Limb (tissue), 2 donors: ENCODE measurements at regions not wholly inside any gene's neighbourhood (a gene's known extent, or its start where the extent isn't known, plus 50 kb on each side); places are given as distances from the start of the nearest gene placed in this dataset.
"Not testable (repeated sequence)": the region's sequence is repeated elsewhere in the genome, so short reads cannot be mapped to it uniquely, and the experiment has no call there.

Experiments used
- DNase-seq, 2 donors: peaks; one replicate each; pipeline ENCODE4 v3.0.0-alpha.2; 2016; ENCODE audit errors: extremely low spot score in 2 of 2

DNA sequence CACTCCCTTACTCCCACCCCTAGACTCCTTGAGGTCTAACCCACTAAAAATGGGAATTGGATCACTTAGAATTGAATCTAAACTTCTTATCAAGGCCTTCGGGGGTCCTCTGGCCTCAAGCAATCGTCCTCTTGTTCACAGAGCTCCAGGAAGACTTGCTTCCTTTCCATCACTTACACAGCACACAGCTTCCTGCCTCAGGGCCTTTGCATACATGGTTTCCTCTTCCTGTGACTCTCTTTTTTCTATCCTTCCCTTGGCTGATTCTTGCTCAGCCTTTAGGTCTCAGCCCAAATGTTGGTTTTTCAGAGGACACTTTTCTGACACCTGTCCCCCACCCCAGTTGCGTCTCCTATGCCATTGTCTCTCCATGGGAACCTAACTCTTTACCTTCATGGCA is 50.0 kb upstream of the ALDH1B1 start:
- DNase-seq: no peak

DNA sequence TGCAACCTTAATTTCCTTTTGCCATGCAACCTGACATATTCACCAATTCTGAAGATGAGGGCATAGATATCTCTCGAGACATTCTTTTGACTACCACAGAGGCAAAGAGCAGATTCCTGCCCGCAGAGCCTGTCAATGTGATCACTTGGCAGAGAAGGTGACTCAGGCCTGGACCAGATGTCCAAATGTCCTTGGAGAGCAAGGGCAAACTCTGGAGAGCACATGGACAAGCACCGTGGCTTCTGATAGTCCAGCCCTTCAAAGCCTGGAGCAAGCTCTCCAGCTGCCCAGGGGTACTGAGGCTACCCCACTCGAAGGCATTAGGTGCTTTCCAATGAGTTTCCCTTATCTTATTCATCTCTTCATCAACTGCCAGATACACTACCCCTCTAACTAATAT is 50.4 kb upstream of the ALDH1B1 start:
- no peak for DNase-seq

DNA sequence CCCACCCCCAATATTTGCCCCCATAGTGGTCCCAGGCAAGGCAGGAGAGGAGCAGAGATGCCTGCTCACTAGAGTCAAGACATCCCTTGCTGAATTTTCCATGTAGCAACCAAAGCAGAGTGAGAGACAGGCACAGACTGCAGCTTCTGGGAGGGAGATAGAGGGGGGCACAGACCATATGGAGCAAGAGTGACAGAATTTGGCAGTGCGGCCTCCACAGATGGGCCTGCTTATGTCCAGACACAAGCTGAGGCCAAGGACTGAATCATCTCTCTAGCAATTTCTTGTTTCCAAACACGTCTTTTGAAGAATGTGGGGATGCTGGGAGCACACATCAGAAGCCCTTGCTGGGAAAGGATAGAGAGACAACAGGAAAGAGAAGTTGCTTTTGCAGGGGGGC is 53.0 kb upstream of the ALDH1B1 start:
- DNase-seq: peak in 1 of 2 donors; percentile 57

DNA sequence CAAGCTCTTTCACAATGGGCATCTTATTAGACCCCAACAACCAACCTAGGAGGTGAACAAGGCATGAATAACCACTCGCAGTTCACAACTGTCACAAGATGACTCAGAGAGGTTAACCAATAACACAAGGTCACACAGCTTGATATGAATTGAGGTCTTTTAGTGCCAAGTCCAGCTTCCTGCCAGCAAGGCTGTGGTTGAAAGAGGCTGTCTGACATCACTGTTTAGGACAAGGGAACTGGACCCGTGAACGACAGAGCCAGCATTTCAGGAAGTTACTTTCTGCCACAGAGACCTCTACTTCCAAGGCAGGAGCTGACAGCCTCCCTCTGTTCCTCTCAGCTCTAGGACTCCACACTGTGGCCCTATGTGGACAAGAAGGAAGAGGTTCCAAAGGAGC is 53.4 kb upstream of the ALDH1B1 start:
- no peak for DNase-seq

DNA sequence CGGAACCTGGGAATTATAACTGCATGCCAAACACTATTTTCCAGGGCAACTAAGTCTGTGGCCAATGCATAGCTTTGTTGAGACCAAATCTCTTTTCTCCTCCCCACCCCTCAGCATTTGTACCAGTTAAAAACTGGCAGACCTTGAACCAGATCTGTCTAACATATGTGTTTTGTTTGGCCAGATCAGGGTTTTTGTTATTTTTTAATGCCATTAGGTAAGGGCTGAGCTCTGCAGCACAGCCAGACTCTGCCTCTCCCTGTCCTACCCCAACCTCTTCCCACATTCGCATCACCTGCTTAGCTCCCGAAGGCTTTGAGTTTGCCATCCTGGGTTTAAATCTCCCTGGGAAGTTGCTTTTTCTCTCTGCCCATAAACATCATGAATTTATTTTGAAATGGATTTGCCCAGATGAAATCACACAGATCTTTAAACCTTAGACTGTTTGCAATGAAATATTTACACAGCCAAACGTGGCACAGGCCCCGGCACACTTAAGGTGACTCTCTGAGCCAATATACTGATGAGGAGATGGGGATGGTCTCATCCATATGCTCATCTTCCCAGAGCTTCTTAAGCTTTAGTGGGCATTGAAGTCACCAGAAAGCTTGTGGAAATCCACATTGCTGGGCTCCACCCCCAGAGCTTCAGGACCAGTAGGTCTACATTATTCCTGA is 54.0 kb upstream of the ALDH1B1 start:
- DNase-seq: no peak

DNA sequence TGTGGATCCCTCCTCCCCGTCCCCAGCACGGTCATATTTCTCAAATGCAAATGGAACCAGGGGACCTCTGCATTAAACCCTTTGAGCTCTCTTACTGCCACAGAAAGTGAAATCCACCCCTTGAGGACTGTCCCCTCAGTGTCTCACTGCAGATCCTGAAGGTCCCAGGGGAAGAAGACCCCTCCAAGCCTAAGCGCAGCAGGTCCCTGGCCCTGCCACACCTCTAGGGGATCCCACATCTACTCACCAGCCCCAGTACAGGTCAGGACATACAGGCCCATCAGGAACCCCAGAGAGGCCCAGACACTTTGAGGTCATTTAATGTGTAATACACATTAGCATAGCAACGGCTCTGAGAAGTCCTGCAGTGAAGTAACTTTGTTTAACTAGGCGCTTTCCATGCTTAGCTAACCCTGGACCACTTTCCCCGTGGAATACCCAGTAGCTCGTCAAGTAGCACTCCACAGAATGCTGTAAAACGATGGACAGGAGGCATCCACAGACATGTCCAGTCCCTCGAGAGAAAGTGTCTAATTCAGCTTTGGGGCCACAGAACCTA is 54.7 kb upstream of the ALDH1B1 start:
- DNase-seq: no peak

DNA sequence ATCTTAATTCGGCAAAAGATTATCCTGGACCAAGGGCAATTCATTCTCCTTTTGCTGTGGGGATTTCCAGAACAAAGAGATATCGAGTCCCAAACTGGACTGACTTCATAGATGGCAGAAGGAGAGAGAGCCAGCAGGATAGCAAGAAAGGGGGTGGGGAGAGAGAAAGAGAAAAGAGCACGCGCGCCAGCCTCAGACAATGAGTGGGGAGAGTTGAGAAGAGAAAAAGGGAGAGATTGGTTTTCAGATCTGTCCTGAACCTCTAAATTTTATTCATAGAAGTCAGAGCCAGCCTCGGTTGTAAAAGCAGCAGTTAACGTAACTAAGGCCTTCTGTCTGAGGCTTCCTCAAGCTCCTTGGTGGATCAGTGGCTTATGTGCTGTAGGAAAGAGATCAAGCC is 55.3 kb upstream of the ALDH1B1 start:
- no peak for DNase-seq

DNA sequence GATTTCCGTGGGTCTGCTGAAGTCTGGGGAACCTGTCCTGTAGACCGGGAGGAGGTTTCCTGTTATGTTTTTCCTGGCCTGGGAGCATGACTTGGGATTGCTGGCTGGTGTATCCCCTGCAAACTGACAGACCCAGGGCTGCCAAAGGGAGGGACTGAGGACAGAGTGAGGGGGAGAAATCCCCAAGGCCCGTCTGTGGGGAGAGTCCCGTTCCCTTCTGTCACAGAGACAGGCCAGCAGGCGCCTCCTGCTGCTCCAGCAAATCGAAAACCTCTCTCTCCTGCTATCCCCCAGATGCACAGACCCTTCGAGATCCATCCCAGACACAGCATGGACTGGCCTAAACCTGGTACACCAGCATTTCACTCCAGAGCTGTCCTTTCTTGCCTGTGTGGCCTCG is 56.2 kb upstream of the ALDH1B1 start:
- DNase-seq: no peak

DNA sequence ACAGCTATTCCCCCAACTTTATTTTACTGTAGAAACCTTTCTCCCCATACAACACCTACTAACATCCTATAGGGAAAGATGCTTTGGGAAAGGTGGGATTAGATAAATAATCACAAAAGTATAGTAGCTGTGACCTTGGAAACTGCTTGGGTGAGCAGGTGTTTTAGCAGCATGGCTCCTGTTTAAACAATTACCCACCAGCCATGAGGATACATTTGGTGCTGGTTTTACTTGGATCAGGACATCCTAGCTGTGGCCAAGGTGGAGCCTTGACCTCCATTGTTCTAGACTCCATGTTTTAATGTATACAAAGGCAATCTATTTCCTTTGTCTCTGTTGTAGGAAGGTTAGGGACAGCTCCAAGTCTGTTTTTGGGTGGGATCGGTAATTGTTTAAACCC is 56.8 kb upstream of the ALDH1B1 start:
- DNase-seq: no peak

DNA sequence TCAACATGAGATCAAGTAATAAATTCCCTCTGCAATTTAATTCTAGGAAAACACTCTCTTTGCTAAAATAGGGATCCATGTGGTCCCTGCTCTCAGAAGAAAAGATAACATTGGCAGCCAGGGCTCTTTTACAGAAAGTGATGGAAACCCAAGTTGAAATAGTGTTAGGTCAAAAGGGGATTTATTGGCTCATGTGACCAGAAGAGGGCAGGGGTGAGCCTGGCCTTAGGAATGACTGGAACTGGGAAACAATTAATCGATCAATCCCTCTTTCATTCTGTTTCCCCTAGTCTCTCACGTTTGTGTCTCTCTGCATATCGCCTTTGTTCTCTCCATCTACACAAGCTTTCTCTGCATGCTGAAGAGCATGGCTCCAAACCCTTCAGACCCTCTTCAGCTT is 58.3 kb upstream of the ALDH1B1 start:
- DNase-seq: no peak

DNA sequence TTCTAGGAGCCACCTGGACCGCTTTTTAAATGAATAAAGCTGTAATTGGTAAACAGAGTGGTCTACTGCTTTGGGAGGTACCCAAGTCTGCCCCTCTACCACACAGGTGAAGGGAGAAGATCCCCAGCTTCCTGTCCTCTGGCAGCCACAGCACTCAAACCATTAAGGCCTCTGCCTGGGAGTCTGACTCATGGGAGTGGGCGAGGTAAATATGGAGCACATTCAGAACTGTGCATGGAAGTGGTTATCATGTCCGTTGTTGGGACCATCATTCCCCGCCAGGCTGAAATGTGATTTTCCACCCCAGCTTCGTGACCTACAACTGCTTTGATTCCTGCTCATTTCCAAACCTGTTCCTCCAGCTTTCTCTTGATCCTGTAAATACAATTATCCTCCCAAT is 59.5 kb upstream of the ALDH1B1 start:
- no peak for DNase-seq

DNA sequence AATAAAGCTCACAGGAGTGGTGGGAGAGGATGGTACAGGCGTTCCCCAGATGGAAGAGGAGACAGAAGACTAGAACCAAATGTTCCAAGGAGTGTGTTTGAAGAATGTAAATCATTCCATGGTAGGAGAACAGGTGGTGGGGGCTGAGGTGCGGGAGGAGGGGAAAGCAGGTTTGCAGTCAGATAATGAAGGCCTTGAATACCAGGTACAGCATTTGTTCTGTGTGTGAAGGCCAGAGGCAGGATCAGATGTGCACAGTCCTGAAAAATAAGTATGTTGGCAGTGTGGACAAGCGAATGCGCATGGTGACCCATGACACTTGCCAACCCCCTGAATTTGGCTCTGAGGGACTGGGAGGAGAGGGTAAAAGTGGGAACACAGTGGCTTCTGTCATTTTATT is 59.9 kb upstream of the ALDH1B1 start:
- no peak for DNase-seq

DNA sequence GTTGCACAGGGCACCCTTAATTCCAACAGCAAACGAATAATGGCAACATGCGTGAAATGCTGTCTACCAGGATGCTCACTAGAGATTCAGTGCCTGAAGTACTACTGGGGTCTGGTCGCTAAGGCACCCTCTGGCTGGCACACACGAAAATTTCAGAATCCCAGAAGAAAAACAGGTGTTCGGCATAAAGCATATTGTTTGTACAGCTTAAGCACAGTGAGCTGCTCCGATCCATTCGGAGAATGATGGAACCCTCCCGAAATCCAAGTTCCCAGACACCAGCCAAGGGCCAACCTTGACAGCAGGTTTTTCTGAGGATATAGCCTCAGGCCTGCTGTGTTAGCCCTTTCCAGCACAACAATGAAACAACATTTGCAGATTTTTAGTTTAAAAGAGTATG is 61.4 kb upstream of the ALDH1B1 start:
- DNase-seq: no peak

DNA sequence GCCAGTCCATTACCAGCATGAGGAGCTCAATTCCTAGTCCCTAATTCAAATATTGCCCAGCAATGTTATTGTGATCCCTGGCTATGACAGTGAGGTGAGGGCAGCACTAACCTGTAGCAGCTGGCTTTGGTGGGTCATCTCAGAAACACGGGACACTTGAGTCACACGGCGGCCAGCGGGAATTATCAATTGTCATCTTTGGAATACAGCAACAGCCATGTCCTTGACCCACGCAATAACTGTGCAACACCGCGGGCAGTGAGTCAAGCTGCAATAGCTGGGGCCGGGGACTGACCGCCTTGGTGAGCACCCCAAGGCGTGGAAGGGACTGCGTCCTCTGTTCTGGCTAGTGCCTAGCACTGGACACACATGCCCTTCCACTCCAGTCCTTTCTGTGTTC is 62.5 kb upstream of the ALDH1B1 start:
- DNase-seq: no peak

DNA sequence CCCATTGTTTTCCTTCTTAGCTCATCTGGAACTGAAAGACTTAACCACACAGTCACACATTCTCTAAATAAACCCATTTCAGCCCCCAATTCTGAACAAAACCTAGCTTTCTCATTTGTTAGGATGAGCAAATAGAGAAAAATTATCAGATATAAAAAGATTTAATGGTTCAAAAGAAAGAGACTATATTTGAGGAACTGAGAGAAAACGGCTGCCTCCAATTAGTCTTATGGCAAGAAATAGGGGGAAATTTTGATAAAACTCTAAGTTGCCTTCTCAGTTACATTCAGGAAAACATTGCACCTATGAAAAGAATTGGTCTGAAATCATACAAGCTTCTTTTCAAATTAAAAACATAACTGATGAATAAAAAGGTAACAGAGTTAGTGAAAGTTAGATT is 63.7 kb upstream of the ALDH1B1 start:
- no peak for DNase-seq

DNA sequence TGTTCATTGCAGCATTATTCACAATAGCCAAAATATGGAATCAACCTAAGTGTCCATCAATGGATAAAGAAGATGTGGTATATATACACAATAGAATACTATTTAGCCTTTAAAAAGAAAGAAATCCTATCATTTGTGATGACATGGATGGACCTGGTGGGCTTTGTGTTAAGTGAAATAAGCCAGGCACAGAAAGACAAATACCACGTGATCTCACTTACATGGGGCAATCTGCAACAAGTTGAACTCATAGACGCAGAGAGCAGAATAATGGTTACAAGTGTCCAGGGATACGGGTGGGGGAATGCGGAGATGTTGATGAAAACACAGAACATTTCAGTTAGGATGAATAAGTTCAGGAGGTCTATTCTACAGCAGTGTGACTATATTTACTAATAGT is 66.4 kb upstream of the ALDH1B1 start:
- no peak for DNase-seq

DNA sequence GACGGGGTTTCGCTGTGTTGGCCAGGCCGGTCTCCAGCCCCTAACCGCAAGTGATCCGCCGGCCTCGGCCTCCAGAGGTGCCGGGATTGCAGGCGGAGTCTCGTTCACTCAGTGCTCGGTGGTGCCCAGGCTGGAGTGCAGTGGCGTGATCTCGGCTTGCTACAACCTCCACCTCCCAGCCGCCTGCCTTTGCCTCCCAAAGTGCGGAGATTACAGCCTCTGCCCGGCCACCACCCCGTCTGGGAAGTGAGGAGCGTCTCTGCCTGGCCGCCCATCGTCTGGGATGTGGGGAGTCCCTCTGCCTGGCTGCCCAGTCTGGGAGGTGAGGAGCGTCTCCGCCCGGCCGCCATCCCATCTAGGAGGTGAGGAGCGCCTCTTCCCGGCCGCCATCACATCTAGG is 68.3 kb upstream of the ALDH1B1 start:
- DNase-seq: not testable (repeated sequence)

DNA sequence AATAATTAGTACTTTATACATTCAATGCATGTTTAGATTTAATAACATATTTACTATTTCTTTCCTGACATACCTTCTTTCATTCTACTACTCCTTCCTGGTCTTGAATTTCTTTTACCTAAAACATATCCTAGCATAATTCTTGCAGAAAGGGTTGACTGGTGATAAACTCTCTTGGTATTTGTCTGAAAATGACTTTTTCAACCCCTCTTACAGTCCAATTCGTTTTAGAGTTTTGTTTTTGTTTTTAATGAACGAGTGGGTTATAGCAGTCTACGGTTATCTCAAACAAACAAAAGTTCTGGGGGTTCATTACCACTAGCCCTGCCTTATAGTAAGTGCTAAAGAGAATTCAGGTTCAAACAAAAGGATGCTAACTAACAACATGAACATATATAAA is 69.6 kb upstream of the ALDH1B1 start:
- DNase-seq: no peak

DNA sequence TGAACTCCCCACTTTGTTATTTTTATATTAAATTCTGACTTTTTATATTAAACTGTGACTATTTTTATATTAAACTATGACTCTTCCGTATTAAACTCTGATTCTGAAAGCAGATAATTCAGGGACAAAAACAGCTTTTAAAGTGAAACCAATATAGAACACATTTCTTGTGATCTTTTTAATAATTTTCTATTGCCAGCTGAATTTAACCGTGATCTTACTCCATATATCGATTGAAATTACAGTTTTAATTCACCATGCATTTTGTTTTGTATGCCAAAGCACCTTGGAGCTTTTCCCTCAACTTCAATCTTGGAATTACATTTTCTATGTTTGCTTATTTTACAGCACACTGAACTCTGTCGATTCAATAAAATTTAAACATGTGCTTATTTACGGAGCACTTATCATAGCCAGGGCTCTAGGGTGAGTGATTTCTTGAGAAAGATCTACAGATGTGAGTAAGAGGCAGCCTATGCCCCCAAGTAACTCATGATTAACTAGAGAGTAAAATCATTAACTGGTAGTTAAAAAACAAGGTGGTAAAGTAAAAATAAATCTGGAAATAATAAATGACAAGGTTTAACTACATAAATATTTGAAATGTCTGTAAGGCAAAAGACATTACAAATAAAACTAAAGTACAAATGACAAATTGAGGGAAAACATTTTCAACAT is 72.9 kb upstream of the ALDH1B1 start:
- DNase-seq: no peak

DNA sequence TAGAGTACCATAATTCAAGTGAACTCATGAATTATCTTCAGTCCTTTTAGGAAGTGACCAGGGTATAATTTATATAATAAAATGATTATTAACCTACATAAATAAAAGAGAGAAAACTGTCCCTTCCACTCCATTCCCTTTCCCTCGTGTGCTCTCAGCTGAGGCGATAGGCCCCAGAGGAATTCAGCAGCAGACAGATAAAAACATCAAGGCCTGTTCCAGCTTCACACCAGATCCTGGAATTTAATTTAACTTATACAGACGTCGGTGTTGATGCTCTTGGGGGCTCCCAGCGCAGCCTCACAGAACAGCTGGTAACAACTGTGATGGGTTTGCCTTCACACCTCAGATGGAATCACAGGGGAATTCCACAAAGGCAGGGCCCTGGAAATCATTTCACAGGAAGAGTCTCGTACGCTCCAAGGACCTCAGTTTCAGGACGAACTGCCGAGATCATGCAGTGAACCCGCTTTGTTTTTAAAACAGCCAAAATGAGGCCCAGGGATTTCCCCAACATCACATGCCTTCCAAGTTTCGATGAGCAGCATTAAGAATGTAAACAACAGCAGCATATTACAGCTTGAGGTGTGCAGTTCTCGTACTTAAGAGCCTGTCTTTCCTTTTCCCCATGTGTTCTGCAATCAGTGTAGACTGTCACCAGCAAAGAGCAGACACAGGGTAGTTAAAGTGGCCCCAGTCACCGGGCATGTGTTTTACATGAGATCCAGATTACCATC is 73.6 kb upstream of the ALDH1B1 start:
- DNase-seq: peak in 1 of 2 donors; percentile 55

DNA sequence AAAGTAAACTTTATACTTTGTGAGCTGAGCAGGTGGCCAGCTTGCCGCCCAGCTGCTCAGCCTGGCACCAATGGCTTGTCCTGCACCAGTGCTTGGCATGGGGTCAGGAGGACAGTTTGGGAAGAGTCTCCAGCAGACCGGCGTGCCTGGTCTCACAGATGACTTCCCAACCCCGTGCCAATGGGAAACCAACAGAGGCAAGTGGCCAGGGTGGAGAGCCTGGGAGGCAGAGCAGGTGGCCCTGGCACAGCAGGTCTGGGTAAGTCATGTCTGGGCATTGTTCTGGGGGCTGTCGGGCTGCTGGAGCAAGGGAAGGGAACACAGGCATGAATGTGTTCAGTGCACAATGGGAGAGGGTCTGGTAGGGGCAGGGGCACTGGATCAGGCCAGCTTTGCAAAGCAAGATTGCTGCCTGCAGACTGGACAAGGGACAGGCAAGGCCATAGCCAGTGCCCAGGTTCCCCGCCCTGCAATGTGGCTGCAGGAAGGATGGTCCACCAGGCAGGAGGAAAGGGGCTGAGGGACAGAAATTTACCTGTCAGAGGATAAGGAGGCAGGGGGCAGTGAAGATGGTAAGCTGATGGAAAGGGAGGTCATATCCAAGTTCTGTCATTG is 76.2 kb upstream of the ALDH1B1 start:
- no peak for DNase-seq

DNA sequence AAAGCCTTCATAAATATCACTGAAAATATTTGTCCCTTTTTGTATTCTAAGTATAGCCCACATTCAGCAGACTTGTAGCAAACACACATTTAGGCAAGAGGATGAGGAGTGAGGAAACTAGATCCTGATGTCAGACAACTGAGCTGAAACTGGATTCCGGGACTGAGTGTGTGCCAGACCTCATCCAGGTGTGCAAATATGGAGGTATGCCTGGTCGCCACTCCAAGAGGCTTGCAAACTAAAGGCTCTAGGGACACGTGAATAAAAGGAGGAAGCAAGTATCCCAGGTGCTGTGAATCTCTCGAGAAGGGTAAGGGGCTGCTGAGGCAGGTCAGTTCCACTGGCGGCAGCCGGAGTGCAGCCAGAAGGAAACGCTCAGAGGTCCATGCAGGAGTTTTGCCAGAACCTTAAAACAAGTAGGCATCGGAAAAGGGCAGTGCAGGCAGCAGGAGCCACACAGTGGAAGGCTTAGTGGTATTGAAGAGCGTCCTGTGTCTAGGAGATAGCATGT is 77.4 kb upstream of the ALDH1B1 start:
- no peak for DNase-seq
